ENCODE measurements at regions not wholly inside any gene's neighbourhood (a gene's known extent, or its start where the extent isn't known, plus 50 kb on each side); places are given as distances from the start of the nearest gene placed in this dataset.
"Not testable (repeated sequence)": the region's sequence is repeated elsewhere in the genome, so short reads cannot be mapped to it uniquely, and the experiment has no call there.

DNA sequence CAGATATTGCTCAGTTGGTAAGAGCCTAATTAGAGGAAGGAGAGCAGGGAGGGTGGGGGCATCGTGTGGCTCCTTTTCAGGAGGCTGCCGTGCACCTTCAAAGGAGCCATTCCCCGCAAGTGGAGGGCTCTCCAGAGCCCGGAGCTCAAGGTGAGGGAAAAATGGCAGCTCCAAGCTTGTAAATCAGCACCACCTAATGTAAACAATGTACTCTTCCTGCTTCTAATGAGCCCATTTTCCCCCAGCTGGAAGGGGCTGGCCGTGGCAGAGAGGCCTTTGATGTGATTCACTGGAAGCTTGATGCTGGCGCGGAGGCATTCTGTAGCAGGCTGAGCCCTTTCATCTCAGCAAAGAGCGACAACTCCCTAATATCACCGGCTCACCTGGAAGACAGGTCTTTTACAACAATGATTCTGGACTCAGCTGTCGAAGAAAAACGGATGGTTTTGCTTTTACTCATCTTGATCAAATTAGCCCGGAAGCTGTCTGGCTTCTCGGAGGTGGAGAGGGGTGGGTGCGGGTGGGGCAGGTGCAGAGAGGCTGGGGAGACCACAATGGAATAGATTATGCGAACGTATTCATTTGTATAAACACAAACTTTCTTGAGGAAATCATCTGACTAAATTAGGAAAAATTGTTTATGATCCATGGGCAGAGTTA is 112.5 kb downstream of the RRAGC start:
- no peak for DNase-seq (ENCODE audit: low spot score)

DNA sequence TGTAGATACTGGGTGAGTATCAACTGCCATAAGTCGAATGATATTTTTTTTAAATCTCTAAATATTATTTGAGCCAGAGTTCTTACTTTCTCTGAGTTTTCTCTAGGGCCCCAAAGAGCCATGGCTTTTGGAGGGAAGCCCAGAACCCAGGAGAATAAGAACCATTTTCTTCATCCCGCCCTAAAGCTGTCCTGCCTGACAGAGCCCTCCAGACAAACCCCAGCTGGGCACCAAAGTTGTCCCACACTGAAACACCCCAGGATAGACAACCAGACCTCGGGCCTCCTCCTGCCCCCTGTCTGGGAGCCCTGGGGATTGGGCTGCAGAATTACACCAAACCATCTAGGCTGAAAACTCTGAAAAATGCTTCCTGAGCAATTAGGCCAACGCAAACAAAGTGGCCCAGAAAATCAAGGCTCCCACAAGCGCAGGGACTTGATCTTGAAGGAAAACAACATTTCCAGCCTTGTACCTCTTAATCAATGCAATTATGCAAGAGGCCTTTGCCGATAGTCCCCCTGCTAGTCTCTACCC is 113.1 kb downstream of the RRAGC start:
- DNase-seq (ENCODE audit: low spot score), result no peak

DNA sequence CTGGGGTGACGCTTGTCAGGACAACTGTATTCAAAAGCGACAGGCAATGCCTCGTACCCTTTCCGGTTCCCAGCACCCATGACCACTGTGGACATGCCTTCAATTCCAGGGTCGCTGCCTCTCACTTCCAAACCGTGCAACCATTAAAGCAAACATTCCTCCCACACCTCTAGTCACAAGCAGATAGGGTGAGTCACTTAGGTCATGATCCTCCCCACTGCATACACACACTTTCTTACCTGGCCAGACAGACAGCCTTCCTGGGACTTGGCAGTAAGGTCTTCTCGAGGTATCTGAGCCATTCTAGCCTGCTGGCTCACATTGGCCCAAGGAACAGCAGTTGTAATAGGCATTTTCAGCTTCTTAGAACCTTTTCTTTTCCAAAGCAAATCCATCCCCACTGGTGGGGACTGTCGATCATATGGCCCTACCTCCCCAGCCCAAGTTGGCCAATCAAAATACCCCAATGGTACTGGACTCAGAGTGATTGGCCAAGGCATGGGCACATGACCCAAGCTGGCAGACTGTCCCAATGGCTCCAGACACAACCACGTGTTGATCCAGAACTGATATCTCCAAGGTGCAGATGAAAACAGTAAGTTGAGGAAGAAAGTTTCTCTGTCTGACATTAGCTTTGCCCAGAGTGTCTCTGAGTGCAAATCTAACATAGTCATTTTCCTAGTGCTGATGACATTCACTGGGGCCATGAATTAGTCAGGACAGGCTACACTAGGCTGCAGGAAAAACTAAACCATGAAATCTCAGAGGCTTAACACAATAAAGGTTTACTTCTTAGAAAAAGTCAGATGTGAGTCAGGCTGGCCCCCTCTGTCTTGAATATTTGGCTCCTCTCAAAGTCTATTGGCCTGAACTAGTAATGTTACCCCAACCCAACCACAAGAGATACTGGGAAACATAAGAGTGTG is 113.8 kb downstream of the RRAGC start:
- no peak for DNase-seq (ENCODE audit: low spot score)

DNA sequence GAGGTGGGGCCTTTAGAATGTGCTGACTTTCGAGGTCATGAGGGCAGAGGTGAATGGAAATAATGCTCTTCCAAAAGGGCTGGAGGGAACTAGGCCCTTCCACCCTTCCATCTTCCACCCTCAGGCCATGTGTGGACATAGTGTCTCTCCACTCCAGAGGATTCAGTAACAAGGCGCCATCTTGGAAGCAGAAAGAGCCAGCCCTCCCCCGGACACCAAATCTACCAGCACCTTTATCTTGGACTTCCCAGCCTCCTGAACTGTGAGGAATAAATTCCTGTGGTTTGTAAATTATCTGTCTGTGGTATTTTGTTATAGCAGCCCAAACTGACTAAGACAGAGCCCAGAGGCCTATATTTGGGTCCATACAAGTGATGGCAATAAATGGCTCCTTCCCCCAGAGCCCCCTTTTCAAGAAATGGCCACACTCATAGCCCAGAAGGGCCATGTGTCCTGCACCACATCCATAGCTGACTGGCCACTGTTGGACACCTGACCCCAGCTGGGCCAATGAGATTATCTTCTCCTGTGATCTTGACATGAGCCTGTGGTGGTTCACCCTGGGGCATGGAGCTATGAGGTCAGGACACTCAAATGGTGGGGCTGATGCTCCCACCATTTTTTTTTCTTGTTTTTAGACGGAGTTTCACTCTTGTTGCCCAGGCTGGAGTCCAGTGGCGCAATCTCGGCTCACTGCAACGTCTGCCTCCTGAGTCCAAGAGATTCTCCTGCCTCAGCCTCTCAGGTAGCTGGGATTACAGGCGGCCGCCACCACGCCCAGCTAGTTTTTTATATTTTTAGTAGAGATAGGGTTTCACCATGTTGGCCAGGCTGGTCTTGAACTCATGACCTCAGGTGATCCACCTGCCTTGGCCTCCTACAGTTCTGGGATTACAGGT is 114.9 kb downstream of the RRAGC start:
- no peak for DNase-seq (ENCODE audit: low spot score)

DNA sequence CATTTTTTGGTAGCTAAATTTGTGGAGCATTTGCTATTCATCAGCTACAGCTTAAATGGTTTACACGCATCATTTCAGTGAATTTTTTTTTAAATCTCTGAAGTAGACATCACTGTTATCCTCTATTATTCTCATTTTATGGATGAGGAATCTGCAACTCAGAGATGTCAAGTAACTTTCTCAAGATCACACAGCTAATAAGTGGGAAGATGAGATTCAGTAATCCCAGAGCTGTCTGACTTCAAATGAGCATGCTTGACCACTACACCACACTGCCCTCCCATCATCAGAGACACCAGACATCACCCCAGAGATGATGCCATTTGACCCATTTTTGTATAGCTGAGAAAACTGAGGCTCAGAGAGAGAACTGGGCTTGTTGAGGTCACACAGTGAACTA is 116.4 kb downstream of the RRAGC start:
- no peak for DNase-seq (ENCODE audit: low spot score)

DNA sequence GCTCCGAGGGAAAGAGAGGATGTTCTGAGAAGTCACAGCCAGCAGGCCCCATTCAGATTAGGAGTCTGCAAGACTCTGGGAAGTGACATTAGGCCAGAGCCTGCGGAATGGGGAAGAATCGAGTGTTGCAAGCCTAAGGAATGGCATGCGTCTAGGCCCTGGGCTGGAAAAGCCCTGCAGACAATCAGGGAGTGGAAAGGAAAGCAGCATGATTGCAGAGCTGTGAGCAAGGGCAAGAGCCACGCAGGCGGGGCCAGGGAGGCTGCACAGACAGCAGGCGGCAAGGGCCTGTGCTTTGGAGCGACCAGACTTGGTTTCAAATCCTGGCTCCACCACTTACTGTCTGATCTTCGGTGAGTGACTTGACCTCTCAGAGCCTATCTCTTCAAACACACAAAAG is 118.2 kb downstream of the RRAGC start:
- DNase-seq (ENCODE audit: low spot score), result no peak

DNA sequence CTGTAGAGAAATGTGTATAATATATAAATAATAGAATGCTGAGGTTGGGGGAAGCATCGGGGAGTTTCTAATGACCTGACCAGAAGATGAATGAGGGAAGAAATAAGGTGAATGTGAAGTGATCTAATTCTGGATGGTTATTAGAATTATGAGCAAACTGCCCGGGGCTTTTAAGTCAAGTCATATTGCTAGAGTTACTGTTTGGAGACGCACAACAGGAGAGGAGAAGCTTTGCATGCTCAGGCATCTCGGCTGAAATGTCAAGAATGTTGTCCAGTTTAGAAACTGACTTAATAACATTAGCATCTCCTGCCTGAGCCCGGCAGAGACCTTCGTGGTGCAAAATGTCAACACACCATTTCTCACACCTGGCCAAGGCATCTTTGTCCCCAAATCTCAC is 119.1 kb downstream of the RRAGC start:
- DNase-seq (ENCODE audit: low spot score), result no peak

DNA sequence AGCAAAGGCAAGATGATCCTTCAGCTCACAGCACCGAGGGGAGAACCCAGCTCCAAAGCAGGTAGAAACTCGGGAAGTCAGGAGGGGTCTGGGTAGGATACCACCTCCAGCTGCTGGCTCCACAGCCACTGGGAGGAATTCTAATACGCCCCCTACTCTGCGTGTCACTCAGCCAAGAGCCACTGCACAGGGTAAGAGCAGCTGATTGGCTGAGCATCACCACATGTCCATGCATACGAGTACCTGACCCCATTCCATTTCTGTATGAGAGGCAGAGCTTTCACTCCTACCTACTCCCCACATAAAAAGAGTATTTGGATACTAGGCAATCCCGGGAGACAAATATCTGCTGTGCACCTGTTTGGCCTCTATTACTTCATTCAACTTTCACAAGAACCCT is 121.4 kb downstream of the RRAGC start:
- DNase-seq (ENCODE audit: low spot score), result no peak

DNA sequence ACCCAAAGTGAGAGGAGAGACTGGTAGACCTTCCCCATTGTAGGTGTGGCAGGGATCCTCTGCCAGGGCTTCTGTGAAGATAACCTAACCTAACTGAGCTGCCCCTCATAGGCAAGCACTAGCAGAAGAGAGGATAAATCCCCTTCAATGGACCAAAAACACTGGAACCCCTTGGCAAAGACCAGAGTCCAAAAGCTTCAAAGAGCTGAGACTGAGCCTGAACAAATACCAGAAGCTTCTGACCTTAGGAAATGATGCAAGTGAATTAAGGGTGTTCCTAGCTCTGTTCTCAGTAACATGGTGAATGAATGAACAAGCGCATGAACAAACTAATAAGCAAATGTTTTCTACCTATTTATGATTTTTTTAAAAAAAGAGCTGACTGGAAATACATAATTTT is 123.2 kb downstream of the RRAGC start:
- DNase-seq (ENCODE audit: low spot score), result no peak

DNA sequence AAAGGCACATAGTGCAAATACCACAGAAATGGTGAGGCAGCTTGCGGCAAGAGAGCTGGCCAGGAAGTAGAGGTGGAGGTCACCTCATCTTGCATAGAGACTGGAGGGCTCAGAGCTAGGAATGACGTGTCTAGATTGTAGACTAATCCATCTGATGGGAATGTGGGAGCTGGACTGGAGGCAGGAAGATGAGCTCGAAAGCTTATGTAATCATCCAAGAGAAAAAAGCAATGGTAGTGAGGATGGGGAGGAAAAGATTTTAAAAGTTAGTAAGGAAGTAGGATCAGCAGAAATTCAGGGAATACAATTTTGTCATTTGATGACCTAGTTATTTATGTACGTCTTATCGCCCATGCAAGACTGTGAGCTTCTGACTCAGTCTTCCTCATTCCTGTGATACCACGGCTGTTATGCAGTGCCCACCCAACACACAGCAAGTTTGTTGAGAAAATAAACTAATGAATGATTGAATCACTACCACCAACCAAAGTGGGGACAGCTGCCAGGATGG is 123.9 kb downstream of the RRAGC start:
- DNase-seq (ENCODE audit: low spot score), result no peak

DNA sequence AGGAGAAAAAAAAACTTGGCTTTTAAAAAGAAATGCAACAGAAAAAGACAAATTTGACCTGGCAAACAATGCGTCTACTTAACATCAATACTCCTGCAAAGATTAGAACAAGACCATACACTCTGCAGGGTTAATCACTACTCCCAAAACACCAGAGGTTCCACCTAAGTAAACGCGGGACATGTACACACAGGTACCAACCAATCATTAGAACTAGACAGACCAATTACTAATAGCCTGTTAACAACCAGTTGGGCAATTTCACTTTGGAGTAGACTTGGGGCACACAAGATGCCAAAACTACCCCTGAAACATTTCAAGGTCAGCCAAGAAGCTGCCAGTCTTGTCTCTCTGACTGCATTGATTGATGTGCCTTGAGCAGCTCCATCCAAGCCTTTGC is 125.8 kb downstream of the RRAGC start:
- no peak for DNase-seq (ENCODE audit: low spot score)

DNA sequence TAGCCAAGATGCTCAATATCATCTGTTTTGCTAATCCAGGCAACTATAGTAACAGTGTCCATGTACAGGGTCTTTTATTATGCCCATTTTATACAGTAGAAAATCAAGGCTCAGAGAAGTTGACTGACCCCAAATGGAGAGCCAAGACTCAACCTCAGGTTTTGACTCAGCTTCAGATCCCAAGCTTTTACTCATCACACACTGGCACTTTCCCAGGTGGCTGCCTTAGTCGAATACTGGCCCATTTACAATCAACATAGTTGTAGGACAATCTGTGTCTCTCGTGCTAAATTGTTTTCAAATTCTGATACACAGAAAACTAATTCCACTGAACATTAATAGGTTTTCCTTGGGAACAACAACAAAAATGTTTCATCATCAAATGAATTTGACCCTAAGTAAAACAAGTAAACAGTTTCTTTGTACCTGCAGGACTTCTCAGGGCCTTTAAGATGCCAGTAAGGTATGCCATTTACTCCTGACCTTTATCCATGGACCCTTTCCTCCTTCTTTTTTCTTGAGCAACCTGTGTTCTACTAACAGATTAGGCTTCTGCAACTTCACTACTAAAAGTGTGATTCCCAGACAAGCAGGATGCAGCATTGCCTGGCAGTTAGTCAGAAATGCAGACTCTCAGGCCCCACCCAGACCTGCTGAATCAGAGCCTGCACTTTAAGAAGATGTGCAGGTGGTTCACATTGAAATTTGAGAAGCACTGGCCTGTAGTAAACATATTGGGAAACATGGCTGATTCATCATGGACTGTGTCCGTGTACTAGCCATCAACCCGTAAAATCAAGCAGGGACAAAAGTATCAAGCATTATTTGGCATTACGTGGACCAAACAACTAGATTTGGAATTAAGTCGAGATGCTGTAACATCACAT is 128.8 kb downstream of the RRAGC start:
- DNase-seq (ENCODE audit: low spot score), result no peak

DNA sequence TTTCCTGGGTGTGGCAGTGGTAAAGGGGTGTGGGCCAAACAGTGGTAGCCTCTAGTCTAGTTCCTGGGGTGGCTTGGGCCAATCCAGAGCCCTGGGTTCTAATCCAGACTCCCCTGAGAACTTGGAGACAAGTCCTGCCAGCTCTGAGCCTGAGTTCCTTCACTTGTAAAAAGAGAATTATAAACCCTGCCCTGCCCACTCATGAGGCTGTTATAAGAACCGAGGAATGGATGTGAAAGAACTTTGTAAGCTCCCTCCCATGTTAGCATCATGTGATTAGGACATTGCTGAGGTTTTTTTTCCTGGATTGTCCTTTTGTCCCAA is 131.0 kb downstream of the RRAGC start:
- no peak for DNase-seq (ENCODE audit: low spot score)

DNA sequence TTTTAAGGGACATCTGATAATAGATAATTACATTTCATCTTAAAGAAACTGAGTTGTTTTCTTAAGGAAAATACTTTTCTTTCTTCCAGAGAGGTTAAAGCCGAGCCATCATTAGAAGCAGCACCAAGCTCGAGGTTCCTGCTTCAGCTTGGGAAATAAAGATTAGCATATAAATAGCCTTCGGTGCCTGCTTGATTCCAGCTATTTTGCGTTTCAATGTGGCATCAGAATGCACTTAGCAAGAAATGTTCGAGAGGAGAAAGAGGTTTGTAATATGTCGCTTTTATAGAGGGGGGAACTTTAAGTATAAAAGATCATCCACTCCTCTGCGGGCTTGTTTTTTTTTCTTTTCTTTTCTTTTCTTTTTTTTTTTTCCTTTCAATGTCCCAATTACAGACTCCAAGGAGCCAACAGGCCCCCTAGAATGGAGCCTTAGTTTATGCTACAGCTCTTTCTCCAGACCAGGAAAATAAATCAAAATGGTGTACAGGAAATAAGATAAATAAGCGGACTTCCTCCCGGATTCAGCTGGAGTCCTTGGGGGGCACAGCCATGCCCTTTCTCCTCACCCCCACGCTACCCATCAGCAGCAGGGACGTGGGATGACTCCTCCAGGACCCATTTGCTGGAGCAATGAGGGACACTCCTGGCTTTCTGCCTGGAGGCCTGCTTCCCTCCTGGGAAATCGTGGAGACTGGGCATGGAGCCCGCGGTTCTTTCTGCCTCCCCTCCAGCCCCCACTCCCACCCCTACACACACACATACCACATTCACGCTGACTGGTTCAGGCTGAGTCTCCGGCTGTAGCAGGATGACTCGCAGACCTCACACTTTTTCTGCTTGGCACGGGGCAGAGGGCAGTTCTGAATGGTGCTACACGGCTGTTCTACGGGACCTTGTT is 131.6 kb downstream of the RRAGC start:
- DNase-seq (ENCODE audit: low spot score), result no peak

DNA sequence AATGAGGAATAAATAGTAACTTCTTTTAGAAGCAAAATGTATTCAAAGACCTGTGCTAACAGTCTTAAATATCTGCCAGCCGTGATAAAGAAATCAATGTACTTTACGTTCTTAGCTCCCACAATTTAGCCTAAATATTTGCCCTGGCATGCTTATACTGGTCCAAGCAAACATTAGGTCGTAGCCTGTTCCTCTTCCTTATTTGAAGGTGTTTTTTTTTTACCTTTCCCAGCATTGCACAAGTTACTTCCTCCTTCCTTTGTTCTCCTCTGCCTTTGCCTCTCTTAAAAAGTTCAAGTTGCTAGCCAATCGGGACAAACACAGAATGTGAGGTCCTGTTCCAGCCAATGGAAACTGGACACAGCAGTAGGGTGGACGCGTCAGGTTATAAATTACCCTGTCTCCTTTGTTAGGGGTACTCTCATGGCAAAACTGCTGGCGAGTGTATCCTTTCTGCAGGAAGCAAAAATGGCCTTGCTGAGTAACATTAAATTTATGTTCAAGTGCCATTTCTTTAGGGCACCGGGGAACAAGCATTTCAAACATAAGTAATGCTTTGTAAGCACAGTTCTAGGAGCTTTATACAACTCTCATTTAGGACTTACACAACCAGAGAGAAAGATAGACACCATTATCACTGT is 134.1 kb downstream of the RRAGC start:
- not testable (repeated sequence) for DNase-seq (ENCODE audit: low spot score)

DNA sequence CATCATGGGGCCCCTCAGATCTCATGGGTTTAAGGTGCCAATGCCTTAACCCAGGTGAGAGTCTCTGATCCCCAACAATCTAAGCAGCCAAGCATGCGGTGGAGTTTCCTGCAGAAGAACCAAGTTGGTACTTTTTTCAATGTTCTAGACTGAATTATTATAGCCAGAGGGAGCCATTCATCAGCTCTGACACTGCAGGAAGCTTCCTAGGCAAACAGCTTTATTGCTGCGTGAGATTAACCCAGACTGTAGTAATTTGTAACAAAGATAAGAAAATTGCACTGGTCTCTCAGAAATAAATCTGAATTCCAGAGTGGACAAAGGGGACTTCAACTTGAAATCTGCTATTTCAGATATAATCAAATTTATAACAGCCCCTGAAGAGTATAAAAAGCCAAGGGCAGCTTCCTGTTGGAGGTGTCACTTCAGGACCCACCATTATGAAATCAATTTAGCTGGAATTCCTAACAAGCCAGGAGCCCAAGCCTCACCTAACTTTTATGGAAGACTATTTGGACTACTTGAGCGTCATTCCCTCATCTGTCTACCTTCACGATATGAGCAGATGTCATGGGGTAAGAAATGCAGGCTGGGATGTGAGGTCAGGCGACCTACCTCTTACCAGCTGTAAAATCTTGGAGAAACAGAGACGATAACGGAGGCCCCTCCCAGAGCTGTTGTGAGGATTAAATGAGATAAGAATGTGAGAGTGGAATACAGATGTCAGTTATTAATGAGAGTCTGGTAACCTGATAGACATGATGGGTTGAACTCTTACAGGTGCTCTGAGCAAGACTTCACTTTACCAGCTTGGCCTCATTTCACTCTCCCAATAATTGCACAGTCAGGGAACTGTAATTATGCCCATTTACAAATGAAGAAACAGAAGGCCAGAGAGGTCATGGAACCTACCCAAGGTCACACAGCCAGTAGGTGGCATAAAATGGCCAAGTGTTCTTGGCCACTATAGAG is 135.1 kb downstream of the RRAGC start:
- DNase-seq (ENCODE audit: low spot score), result no peak

DNA sequence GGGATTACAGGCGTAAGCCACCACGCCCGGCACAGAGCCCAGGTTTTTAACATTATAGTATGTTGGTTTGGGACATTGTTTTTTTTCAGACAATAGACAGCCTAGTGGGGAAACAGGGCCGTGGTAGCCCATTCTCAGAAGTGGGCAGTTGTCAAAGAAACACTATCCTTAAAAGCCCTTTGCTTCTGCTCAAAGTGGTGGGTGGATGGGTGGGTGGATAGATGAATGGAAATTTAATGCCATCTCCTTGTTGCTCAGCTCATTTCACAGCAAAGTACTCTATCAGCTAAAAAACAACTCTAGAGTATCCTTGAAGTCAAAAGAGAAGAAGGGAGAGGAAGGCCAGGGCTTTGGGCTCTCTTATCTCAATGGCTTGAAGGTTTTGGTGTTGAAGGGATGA is 137.8 kb downstream of the RRAGC start:
- no peak for DNase-seq (ENCODE audit: low spot score)

DNA sequence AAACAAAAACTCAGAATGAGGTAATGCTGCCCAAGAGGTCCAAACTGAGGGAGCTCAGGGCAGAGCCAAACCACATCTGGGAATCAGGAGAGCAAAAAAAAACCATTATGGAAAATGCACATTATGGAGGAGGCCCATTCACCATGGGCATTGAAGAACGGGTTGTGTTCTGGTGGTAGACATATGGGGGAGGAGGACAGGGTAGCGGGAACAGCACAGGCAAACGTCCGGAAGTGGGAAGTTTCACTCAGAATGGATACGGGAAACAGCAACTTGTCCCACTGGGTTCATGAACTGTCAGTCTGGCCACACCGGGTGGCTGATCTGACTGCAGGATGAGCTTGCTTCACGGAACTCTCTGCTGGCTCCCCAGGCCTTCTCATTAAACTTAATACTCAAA is 139.7 kb downstream of the RRAGC start:
- no peak for DNase-seq (ENCODE audit: low spot score)
